ENCODE measurements at regions not wholly inside any gene's neighbourhood (a gene's known extent, or its start where the extent isn't known, plus 50 kb on each side); places are given as distances from the start of the nearest gene placed in this dataset.

GRCh38 chr1:80403471-80403893 is 1397.0 kb upstream of the ADGRL4 start:
- no peak for TF ChIP-seq POLR2A (IDR thresholded peaks at IDR 0.05; ENCODE audit: low read depth)
- TF ChIP-seq CTCF (IDR thresholded peaks at IDR 0.05), result no peak
- TF ChIP-seq EP300 (IDR thresholded peaks at IDR 0.05), result no peak
